ENCODE measurements at regions not wholly inside any gene's neighbourhood (a gene's known extent, or its start where the extent isn't known, plus 50 kb on each side); places are given as distances from the start of the nearest gene placed in this dataset.

DNA sequence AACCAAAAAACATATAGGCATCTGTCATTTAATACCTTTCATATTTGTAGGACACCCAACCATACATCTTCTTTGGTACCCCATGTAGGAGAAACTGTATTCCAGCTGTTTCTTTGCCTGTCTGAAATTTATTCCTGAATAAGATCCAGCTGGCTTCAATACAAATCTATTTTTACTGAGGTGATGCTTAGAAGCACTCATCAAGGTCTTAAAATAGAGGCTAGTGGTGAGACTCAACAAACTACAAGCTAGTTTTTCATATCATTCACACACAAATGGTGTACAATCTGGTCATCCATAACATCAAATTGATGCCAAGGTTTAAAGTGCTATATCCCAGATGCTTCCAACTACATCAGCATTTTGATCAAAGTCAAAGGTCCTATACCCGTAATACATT, 1071.3 kb upstream of the MIR17HG start:
- TF ChIP-seq, protein P1, sequence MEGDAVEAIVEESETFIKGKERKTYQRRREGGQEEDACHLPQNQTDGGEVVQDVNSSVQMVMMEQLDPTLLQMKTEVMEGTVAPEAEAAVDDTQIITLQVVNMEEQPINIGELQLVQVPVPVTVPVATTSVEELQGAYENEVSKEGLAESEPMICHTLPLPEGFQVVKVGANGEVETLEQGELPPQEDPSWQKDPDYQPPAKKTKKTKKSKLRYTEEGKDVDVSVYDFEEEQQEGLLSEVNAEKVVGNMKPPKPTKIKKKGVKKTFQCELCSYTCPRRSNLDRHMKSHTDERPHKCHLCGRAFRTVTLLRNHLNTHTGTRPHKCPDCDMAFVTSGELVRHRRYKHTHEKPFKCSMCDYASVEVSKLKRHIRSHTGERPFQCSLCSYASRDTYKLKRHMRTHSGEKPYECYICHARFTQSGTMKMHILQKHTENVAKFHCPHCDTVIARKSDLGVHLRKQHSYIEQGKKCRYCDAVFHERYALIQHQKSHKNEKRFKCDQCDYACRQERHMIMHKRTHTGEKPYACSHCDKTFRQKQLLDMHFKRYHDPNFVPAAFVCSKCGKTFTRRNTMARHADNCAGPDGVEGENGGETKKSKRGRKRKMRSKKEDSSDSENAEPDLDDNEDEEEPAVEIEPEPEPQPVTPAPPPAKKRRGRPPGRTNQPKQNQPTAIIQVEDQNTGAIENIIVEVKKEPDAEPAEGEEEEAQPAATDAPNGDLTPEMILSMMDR (IDR thresholded peaks at IDR 0.05; ENCODE audit: low read depth, low read length) = no peak
- TF ChIP-seq EZH2phosphoT487 (IDR thresholded peaks at IDR 0.05; ENCODE audit: low read depth) = no peak

Data from OCI-LY3 (cell line).